Activated naive CD8-positive, alpha-beta T cell treated with anti-CD3 and anti-CD28 coated beads, Interleukin-2, amount 10 ng/mL, durations not matched to agents 7 days and 5 days (primary cell): ENCODE measurements at regions not wholly inside any gene's neighbourhood (a gene's known extent, or its start where the extent isn't known, plus 50 kb on each side); places are given as distances from the start of the nearest gene placed in this dataset.

Experiments
- ATAC-seq: fragments of 150-1000 bp; cut with Tn5 transposase; one replicate; pipeline ENCODE4 v1.10.0; 2021; ENCODE audit warnings: low read depth, moderate library complexity
- POLR2A ChIA-PET: fragments of 350-600 bp; sonication (Branson Sonifier 250); formaldehyde crosslinking; loops from one replicate; lab custom pipeline; 2021; ENCODE audit warnings: antibody characterized with exemption; lab: Charles Lee
- DNase-seq: peaks from one replicate; pipeline ENCODE4 v3.0.0; 2021
- H3K27ac Mint-ChIP-seq: one replicate; pipeline ENCODE4 v1.8.0; 2022; ENCODE audit warnings: mild to moderate bottlenecking, mixed read lengths
- H3K27me3 Mint-ChIP-seq: one replicate; pipeline ENCODE4 v1.8.0; 2022; ENCODE audit warnings: mild to moderate bottlenecking, moderate library complexity, mixed read lengths
- H3K36me3 Mint-ChIP-seq: one replicate; pipeline ENCODE4 v1.8.0; 2021; ENCODE audit warnings: mild to moderate bottlenecking, mixed read lengths
- H3K4me1 Mint-ChIP-seq: one replicate; pipeline ENCODE4 v1.8.0; 2021; ENCODE audit warnings: mixed read lengths
- H3K4me3 Mint-ChIP-seq: one replicate; pipeline ENCODE4 v1.8.0; 2022; ENCODE audit warnings: mild to moderate bottlenecking, moderate library complexity, mixed read lengths
- H3K9me3 Mint-ChIP-seq: one replicate; pipeline ENCODE4 v1.8.0; 2021; ENCODE audit warnings: mixed read lengths

- Mint-ChIP-seq H3K36me3 (peaks cover 13% of the 10 kb centered on the region), H3K27me3 (no peaks in the 10 kb centered on the region), H3K9me3 (peaks cover 19% of the 10 kb centered on the region), H3K4me1 (peaks cover 12% of the 10 kb centered on the region), H3K27ac (no peak overlapping the region), H3K4me3 (no peak overlapping the region)
- ATAC-seq = no peak
- POLR2A ChIA-PET = no interaction called here
- no peak for DNase-seq
These were observed 225.6 kb downstream of the NFKBIZ start for GRCh38 chr3:102074946-102075345.

GRCh38 chr3:102078401-102078800 lies 229.1 kb downstream of the NFKBIZ start:
- ATAC-seq (no peak), DNase-seq (no peak)
- Mint-ChIP-seq H3K36me3 (peaks cover 16% of the 10 kb centered on the region), H3K4me3 (no peak overlapping the region), H3K9me3 (peaks cover 21% of the 10 kb centered on the region), H3K4me1 (peaks cover 17% of the 10 kb centered on the region), H3K27me3 (no peaks in the 10 kb centered on the region), H3K27ac (peak overlapping the region; percentile 73)
- POLR2A ChIA-PET = interaction anchor here (1.7 kb wide), 1 partner anchor 229 kb away, joined by 4 read pairs; the partner anchor contains the start of gene NFKBIZ

DNA sequence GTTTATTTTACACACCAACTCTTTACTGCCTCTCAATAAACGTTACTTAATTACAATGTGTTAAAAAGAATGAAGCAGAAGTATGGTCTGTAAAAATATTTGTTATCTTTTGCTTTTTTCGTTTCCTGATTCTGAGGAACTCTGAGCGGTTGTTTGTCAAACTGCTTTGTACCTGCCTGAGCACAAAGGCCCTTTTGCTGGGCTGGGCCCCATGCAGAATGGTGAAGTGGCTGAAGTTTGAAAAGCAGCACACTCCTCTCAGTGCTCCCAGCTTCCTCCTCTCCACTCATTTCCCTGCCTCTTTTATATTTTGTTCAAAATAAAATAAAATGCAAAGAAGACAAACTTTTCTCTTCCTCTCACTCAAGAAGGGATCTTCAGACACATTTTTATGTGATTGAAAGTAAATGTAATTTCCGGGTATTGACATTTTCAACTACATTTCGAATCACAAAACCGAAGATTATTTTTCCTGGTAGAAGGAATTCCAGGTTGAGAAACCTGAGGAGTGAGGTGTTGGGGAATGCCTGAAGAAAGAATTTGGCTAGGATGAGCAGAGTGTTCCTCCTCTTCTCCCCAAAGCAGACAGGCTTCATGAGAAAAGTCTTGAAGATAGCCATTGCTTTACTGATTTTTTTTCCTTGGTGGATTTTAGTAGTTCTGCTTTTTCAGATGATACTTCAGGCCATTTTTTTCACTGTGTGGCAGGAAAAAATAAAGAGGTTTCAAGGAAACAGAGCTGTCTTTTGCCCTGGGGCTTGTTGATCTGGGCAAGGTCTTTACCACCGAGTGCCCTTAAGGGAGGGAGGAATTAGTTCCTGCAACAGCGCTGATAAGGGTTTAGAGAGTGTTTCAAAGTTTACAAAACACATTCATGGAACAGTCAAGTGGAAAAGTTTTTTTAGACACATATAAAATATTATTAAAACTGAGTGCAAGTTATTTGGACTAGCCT lies 229.8 kb downstream of the NFKBIZ start:
- peak overlapping the region; percentile 73 for H3K27ac Mint-ChIP-seq
- DNase-seq (no peak), ATAC-seq (no peak)
- H3K27me3 Mint-ChIP-seq = no peaks in the 10 kb centered on the region
- peaks cover 16% of the 10 kb centered on the region for H3K36me3 Mint-ChIP-seq
- H3K4me3 Mint-ChIP-seq = peak overlapping the region; percentile 24
- H3K4me1 Mint-ChIP-seq = peaks cover 17% of the 10 kb centered on the region
- peaks cover 19% of the 10 kb centered on the region for H3K9me3 Mint-ChIP-seq
- POLR2A ChIA-PET = interaction anchor here (1.0 to 1.7 kb wide), 2 partner anchors 35 to 230 kb away, joined by 3 to 4 read pairs; partner anchors contain the start of gene NFKBIZ

- H3K36me3 Mint-ChIP-seq = peaks cover 16% of the 10 kb centered on the region
- ATAC-seq (no peak), DNase-seq (no peak)
- POLR2A ChIA-PET = interaction anchor here (1.0 to 1.7 kb wide), 2 partner anchors 34 to 230 kb away, joined by 3 to 4 read pairs; partner anchors contain the start of gene NFKBIZ
- peaks cover 18% of the 10 kb centered on the region for H3K4me1 Mint-ChIP-seq
- H3K27me3 Mint-ChIP-seq = no peaks in the 10 kb centered on the region
- no peak overlapping the region for H3K4me3 Mint-ChIP-seq
- H3K27ac Mint-ChIP-seq = peak overlapping the region; percentile 57
- H3K9me3 Mint-ChIP-seq = peaks cover 17% of the 10 kb centered on the region
These were observed 230.5 kb downstream of the NFKBIZ start for GRCh38 chr3:102079809-102080197.

DNA sequence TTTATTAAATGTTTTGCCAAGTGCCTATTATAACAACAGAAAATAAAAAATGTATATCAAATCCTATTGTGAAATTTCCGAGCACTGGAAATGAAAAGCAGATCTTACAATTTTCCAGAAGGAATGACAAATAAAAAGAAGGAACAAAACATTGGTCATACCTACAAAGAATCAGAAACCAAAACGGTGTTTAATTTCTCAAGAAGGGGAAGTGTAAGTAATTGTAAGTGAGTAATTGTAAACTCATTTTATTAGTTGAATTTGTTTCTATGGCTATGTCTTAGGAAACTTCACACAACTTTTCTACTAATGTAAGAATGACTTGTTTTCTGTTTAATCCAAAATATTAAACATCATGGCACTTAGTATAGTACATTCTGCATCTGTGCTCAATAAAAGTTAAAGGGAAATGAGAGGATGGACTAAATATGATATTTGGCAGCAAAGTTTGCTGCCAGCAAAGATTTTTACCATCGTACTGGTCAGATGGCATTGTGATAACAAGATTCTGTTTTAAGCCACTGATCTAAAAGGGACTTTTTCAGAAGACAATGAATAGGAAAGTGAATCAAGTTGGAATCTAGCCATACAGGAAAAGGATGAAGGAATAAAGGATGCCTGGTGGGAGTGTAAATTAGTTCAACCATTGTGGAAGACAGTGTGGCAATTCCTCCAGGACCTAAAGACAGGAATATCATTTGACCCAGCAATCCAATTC lies 232.4 kb downstream of the NFKBIZ start:
- DNase-seq = no peak
- ATAC-seq = no peak
- H3K9me3 Mint-ChIP-seq = peaks cover 15% of the 10 kb centered on the region
- H3K4me1 Mint-ChIP-seq = peaks cover 23% of the 10 kb centered on the region
- no peaks in the 10 kb centered on the region for H3K27me3 Mint-ChIP-seq
- no peak overlapping the region for H3K4me3 Mint-ChIP-seq
- no peak overlapping the region for H3K27ac Mint-ChIP-seq
- peaks cover 14% of the 10 kb centered on the region for H3K36me3 Mint-ChIP-seq
- POLR2A ChIA-PET = no interaction called here

GRCh38 chr3:102083473-102083872 lies 234.2 kb downstream of the NFKBIZ start:
- ATAC-seq (no peak), DNase-seq (no peak)
- Mint-ChIP-seq H3K9me3 (peaks cover 11% of the 10 kb centered on the region), H3K36me3 (peaks cover 8% of the 10 kb centered on the region), H3K27ac (no peak overlapping the region), H3K4me1 (peaks cover 23% of the 10 kb centered on the region), H3K27me3 (no peaks in the 10 kb centered on the region), H3K4me3 (no peak overlapping the region)
- POLR2A ChIA-PET = no interaction called here

GRCh38 chr3:102084006-102084405 lies 234.7 kb downstream of the NFKBIZ start:
- Mint-ChIP-seq H3K27ac (no peak overlapping the region), H3K27me3 (no peaks in the 10 kb centered on the region), H3K36me3 (peaks cover 8% of the 10 kb centered on the region), H3K4me3 (no peak overlapping the region), H3K9me3 (peaks cover 11% of the 10 kb centered on the region), H3K4me1 (peaks cover 22% of the 10 kb centered on the region)
- no peak for ATAC-seq
- no peak for DNase-seq
- POLR2A ChIA-PET = no interaction called here

DNA sequence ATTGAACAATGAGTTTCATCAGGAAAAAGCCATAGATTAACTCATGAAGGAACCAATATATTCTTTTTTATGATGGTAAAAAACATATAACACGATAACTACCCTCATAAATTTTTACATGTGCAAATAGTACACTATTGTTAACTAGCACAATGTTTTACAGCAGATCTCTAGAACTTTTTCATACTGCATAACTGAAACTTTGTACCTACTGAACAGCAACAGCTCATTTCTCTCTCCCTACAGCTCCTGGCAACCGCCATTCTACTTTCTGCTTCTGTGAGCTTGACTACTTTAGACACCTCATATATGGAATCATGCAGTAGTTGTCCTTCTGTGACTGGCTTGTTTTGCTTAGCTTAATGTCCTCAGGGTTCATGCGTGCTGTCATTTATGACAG lies 235.4 kb downstream of the NFKBIZ start:
- no peaks in the 10 kb centered on the region for H3K27me3 Mint-ChIP-seq
- DNase-seq = no peak
- H3K27ac Mint-ChIP-seq = no peak overlapping the region
- no peak overlapping the region for H3K4me3 Mint-ChIP-seq
- no peak for ATAC-seq
- peaks cover 8% of the 10 kb centered on the region for H3K36me3 Mint-ChIP-seq
- POLR2A ChIA-PET = no interaction called here
- H3K4me1 Mint-ChIP-seq = peaks cover 16% of the 10 kb centered on the region
- H3K9me3 Mint-ChIP-seq = peaks cover 11% of the 10 kb centered on the region

DNA sequence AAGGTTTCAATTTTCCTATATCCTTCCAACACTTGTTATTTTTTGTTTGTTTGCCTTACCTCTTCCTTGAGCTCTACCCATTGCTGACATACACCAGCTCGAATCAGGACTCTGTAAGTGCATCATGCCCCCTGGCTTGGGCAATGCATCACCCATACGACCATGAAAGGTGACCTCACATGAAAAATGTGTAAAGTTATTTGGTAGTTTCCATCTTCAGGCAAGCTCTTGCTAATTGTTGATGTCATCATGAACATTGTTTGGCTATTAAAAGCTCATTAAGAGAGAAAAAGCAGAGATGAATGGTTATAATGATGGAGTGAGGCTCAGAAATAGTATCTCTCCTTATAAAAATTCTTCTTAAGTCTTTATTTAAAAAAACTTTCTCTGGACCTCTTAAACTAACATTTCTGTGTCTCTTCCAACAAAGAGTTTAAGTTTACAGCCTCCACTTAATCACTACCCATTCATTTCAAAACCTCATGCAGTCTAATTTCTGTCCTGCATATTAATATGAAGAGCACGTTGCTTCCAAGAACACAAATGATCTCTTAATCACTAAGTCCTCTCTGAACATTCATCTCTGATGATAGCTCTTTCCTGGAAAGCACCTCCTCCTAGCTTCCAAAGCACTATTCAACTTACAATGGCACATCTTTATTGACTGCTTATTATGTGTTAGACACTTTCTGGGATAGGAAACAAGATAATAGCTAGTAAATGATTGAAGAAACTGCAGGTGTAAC lies 236.3 kb downstream of the NFKBIZ start:
- H3K4me3 Mint-ChIP-seq = no peak overlapping the region

GRCh38 chr3:102087236-102087635 lies 237.9 kb downstream of the NFKBIZ start:
- ATAC-seq = no peak
- peaks cover 4% of the 10 kb centered on the region for H3K36me3 Mint-ChIP-seq
- no peaks in the 10 kb centered on the region for H3K27me3 Mint-ChIP-seq
- H3K4me3 Mint-ChIP-seq = no peak overlapping the region
- no peak overlapping the region for H3K27ac Mint-ChIP-seq
- DNase-seq = no peak
- peaks cover 8% of the 10 kb centered on the region for H3K9me3 Mint-ChIP-seq
- peaks cover 16% of the 10 kb centered on the region for H3K4me1 Mint-ChIP-seq
- POLR2A ChIA-PET = no interaction called here

More for the DNA sequence above, 236.3 kb downstream of the NFKBIZ start:
- Mint-ChIP-seq H3K9me3 (peaks cover 8% of the 10 kb centered on the region), H3K27me3 (no peaks in the 10 kb centered on the region), H3K27ac (peak overlapping the region; percentile 4), H3K36me3 (peaks cover 5% of the 10 kb centered on the region), H3K4me1 (peaks cover 10% of the 10 kb centered on the region)
- DNase-seq (no peak), ATAC-seq (no peak)
- POLR2A ChIA-PET = no interaction called here

DNA sequence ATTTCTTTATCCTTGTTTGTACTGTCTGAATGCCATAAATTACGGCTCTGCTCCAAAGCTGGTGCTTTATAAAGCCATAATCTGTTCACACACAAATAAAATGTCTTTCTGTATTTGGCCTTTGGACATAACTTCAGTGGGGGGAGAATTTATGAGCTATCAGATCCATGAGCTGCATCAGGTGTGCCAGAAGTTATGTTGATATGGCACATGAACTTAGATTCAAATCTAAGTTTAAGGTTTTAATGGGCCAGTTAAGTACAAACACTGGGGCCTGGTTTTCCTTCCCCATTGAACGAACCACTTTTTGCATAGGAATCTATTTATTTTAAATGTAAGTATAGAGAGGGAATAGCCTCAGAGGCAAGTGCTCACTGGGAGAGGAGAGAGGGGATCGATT lies 239.9 kb downstream of the NFKBIZ start:
- ATAC-seq = no peak

DNA sequence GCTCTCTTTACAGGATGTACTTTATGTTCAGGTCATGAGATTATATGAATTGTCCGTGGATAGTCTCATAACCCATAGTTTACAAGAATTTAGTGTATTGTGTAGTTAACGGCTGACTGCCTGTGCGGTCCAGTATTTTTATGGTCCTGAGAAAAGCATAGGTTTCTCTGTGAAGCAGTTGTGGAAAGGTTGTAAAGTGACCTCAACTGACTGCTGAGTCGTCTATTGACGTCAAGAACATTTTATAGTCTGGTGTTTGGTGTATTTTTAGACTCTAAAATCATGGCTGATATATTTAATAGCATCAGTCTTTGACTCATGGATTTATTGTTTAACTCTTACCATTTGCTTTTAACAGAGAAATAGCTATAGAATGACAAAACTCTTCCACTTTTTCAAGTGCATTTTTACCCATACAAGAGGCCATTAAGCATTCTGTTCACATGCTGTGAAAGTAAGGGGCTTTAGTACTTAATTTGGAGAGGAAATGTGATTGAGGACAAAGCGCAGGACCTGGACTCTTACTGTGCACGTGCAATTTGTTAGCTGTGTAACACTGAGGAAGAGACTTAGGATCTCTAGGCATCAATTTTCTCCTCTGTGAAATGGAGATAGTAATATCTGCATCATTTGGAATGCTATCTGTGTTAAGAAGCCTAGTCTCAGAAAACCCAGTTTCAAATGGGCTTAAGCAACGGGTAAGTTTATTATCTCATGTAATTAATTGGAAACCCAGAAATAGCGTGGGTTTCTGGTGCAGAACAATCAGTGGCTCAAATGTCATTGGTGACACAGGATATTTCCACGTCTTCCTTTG lies 240.8 kb downstream of the NFKBIZ start:
- H3K27me3 Mint-ChIP-seq = no peaks in the 10 kb centered on the region
- no peak for ATAC-seq
- peaks cover 3% of the 10 kb centered on the region for H3K9me3 Mint-ChIP-seq
- H3K4me3 Mint-ChIP-seq = no peak overlapping the region
- peaks cover 4% of the 10 kb centered on the region for H3K36me3 Mint-ChIP-seq
- DNase-seq = no peak
- POLR2A ChIA-PET = no interaction called here
- peaks cover 35% of the 10 kb centered on the region for H3K4me1 Mint-ChIP-seq
- H3K27ac Mint-ChIP-seq = no peak overlapping the region

More for the DNA sequence above, 239.9 kb downstream of the NFKBIZ start:
- no peak overlapping the region for H3K27ac Mint-ChIP-seq
- H3K27me3 Mint-ChIP-seq = no peaks in the 10 kb centered on the region
- peaks cover 4% of the 10 kb centered on the region for H3K36me3 Mint-ChIP-seq
- peaks cover 32% of the 10 kb centered on the region for H3K4me1 Mint-ChIP-seq
- POLR2A ChIA-PET = no interaction called here
- H3K9me3 Mint-ChIP-seq = peaks cover 6% of the 10 kb centered on the region
- no peak for DNase-seq
- H3K4me3 Mint-ChIP-seq = no peak overlapping the region
